Middle frontal gyrus (tissue), 1 donor: ENCODE measurements at regions not wholly inside any gene's neighbourhood (a gene's known extent, or its start where the extent isn't known, plus 50 kb on each side); places are given as distances from the start of the nearest gene placed in this dataset.
"Not testable (repeated sequence)": the region's sequence is repeated elsewhere in the genome, so short reads cannot be mapped to it uniquely, and the experiment has no call there.

Experiments used
- DNase-seq: peaks from one replicate; pipeline ENCODE4 v3.0.0-alpha.2; 2015; ENCODE audit warnings: low spot score; ENCODE audit errors: extremely low spot score

GRCh38 chr1:95663530-95663929 lies 429.5 kb downstream of the RWDD3 start:
- DNase-seq: not testable (repeated sequence)

- no peak for DNase-seq
These were observed 434.2 kb downstream of the RWDD3 start for GRCh38 chr1:95668165-95668564.

GRCh38 chr1:95669638-95670037 lies 435.6 kb downstream of the RWDD3 start:
- DNase-seq: not testable (repeated sequence)

GRCh38 chr1:95671098-95671497 lies 437.1 kb downstream of the RWDD3 start:
- DNase-seq: no peak

- DNase-seq: no peak
These were observed 445.3 kb downstream of the RWDD3 start for GRCh38 chr1:95679262-95679661.

- DNase-seq: no peak
These were observed 451.1 kb downstream of the RWDD3 start for GRCh38 chr1:95685081-95685480.

- no peak for DNase-seq
These were observed 452.2 kb downstream of the RWDD3 start for GRCh38 chr1:95686217-95686616.

GRCh38 chr1:95699149-95699953 lies 465.3 kb downstream of the RWDD3 start:
- no peak for DNase-seq

GRCh38 chr1:95701450-95702173 lies 467.6 kb downstream of the RWDD3 start:
- no peak for DNase-seq

- DNase-seq: no peak
These were observed 469.0 kb downstream of the RWDD3 start for GRCh38 chr1:95703046-95703445.

- no peak for DNase-seq
These were observed 482.1 kb downstream of the RWDD3 start for GRCh38 chr1:95716097-95716496.

GRCh38 chr1:95716550-95716949 lies 482.5 kb downstream of the RWDD3 start:
- no peak for DNase-seq

- no peak for DNase-seq
These were observed 489.3 kb downstream of the RWDD3 start for GRCh38 chr1:95723346-95723745.

- DNase-seq: no peak
These were observed 494.8 kb downstream of the RWDD3 start for GRCh38 chr1:95728841-95729240.

GRCh38 chr1:95730986-95731385 lies 497.0 kb downstream of the RWDD3 start:
- DNase-seq: no peak

GRCh38 chr1:95731466-95731865 lies 497.5 kb downstream of the RWDD3 start:
- no peak for DNase-seq

GRCh38 chr1:95733031-95733430 lies 499.0 kb downstream of the RWDD3 start:
- DNase-seq: no peak

GRCh38 chr1:95733671-95734070 lies 499.7 kb downstream of the RWDD3 start:
- no peak for DNase-seq

GRCh38 chr1:95734560-95734959 lies 500.6 kb downstream of the RWDD3 start:
- no peak for DNase-seq

- DNase-seq: no peak
These were observed 508.6 kb downstream of the RWDD3 start for GRCh38 chr1:95742591-95743089.

- no peak for DNase-seq
These were observed 510.7 kb downstream of the RWDD3 start for GRCh38 chr1:95744731-95745130.

- no peak for DNase-seq
These were observed 518.7 kb downstream of the RWDD3 start for GRCh38 chr1:95752515-95753381.
